ENCODE measurements at regions not wholly inside any gene's neighbourhood (a gene's known extent, or its start where the extent isn't known, plus 50 kb on each side); places are given as distances from the start of the nearest gene placed in this dataset.
"Not testable (repeated sequence)": the region's sequence is repeated elsewhere in the genome, so short reads cannot be mapped to it uniquely, and the experiment has no call there.

DNA sequence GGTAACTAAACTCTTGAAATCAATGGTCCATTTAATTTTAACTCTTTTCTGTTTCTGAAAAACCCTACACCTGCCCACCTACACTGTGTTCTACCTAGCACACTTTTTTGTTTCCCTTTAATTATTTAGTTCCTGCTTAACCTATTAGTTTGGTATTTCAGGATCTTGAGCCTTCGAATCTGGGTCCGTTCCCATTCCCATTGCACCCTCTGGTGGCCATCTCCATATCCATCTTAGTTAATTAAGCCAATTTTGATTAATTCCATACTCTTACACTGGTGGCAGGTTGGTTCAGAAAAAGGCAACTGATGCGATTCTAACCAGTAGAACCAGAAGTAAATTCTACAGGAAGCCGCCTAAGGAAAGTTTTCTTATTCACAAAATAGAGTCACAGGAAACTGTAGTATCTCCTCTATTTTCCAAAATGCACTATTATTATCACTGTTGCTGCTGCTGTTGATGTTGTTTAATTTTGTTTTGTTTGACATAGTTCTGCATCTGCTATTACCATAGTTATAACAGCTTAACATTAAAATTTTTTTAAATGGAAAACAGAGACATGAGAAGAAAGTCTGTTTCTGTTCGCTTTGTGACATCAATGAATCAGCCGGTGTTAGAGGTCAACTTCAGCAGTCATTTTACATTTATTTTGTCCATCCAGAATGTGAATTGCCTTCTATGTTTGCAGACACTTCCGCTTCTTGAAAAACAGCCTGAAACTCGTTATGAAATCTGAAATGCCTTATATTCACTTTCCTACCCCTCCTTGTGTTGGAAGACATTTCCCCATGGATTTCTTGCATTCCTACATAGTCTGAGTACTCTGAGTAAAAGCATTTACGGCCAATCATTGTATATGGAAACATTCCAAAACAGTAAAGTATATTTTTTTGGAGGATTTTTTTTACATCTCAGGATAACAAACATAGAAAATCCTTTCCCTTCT is 115.5 kb upstream of the NCAM2 start:
- no peak for TF ChIP-seq BHLHE40 (IDR thresholded peaks at IDR 0.05; ENCODE audit: borderline replicate concordance)
- TF ChIP-seq CTBP1 (IDR thresholded peaks at IDR 0.05; ENCODE audit: borderline replicate concordance) = no peak
- no peak for TF ChIP-seq FOXM1 (IDR thresholded peaks at IDR 0.05; ENCODE audit: borderline replicate concordance)
- no peak for TF ChIP-seq SP1 (IDR thresholded peaks at IDR 0.05)
- TF ChIP-seq FOXK2 (IDR thresholded peaks at IDR 0.05) = no peak
- TF ChIP-seq, protein P1, sequence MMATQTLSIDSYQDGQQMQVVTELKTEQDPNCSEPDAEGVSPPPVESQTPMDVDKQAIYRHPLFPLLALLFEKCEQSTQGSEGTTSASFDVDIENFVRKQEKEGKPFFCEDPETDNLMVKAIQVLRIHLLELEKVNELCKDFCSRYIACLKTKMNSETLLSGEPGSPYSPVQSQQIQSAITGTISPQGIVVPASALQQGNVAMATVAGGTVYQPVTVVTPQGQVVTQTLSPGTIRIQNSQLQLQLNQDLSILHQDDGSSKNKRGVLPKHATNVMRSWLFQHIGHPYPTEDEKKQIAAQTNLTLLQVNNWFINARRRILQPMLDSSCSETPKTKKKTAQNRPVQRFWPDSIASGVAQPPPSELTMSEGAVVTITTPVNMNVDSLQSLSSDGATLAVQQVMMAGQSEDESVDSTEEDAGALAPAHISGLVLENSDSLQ (IDR thresholded peaks at IDR 0.05) = no peak
- no peak for TF ChIP-seq ELF4 (IDR thresholded peaks at IDR 0.05)
- TF ChIP-seq HDGF (IDR thresholded peaks at IDR 0.05; ENCODE audit: borderline replicate concordance) = no peak
- no peak for TF ChIP-seq NFRKB (IDR thresholded peaks at IDR 0.05)
- TF ChIP-seq TARDBP (IDR thresholded peaks at IDR 0.05) = no peak
- peak; percentile 26 for DNase-seq (ENCODE audit: extremely low spot score)
- CTCF ChIA-PET = no interaction called here
- POLR2A ChIA-PET = no interaction called here

DNA sequence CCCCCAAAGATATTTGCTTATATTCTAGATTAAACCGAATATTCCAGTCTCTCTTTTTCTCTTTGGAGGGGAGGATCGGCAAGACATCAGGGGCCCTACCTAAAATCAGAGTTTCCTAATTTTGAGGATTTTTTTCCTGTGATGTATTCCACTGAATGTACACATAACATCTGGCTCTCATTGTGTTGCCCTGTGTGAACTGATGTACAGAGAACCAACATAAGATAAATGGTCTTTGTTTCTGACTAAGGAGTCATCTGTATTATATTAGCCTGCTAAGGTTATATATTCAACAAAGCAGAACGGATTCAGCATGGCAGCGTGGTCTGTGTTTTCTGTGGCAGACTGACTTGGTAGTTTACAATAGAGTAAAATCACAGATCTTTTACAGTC is 114.8 kb upstream of the NCAM2 start:
- TF ChIP-seq FOXA1 (IDR thresholded peaks at IDR 0.05) (no peak), CTBP1 (IDR thresholded peaks at IDR 0.05; ENCODE audit: borderline replicate concordance) (no peak), ELF4 (IDR thresholded peaks at IDR 0.05) (no peak), TARDBP (IDR thresholded peaks at IDR 0.05) (no peak), BHLHE40 (IDR thresholded peaks at IDR 0.05; ENCODE audit: borderline replicate concordance) (no peak), HDGF (IDR thresholded peaks at IDR 0.05; ENCODE audit: borderline replicate concordance) (no peak), FOXK2 (IDR thresholded peaks at IDR 0.05) (no peak), LEF1 (IDR thresholded peaks at IDR 0.05; ENCODE audit: borderline replicate concordance) (no peak), SUZ12 (IDR thresholded peaks at IDR 0.05) (no peak), SP1 (IDR thresholded peaks at IDR 0.05) (no peak), NFRKB (IDR thresholded peaks at IDR 0.05) (no peak), FOXM1 (IDR thresholded peaks at IDR 0.05; ENCODE audit: borderline replicate concordance) (no peak), L3MBTL2 (conservative IDR thresholded peaks at IDR 0.05) (no peak), ZNF384 (IDR thresholded peaks at IDR 0.05) (no peak), ARNT (IDR thresholded peaks at IDR 0.05) (no peak)
- TF ChIP-seq, protein P1 (IDR thresholded peaks at IDR 0.05) = no peak
- POLR2A ChIA-PET = no interaction called here
- DNase-seq (ENCODE audit: extremely low spot score) = no peak
- CTCF ChIA-PET = no interaction called here

DNA sequence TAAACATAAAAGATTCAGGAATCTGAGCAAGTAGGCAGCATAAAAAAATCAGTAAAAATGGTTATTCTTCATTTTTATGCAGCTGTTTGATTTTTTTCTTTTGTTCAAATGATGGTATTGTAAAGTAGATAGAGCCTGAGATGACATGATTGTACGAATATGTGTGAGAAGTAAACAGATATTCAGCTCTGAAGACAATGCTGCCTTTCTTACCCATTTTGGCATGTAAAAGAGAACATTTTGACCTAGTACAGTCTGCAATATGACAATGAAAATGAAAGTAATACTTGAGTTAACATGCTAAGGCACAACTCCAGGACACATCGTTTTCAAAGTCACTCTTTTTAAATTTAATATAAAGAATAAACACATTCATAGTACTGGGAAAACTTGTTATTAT is 95.7 kb upstream of the NCAM2 start:
- POLR2A ChIA-PET = no interaction called here
- no peak for DNase-seq (ENCODE audit: extremely low spot score)
- TF ChIP-seq FOXA1 (IDR thresholded peaks at IDR 0.05) = no peak
- TF ChIP-seq ELF4 (IDR thresholded peaks at IDR 0.05) = no peak
- no peak for TF ChIP-seq FOXK2 (IDR thresholded peaks at IDR 0.05)
- TF ChIP-seq, protein P1 (IDR thresholded peaks at IDR 0.05) = no peak
- no peak for TF ChIP-seq SP1 (IDR thresholded peaks at IDR 0.05)
- no peak for TF ChIP-seq NFRKB (IDR thresholded peaks at IDR 0.05)
- TF ChIP-seq FOXM1 (IDR thresholded peaks at IDR 0.05; ENCODE audit: borderline replicate concordance) = no peak
- no peak for TF ChIP-seq ZNF384 (IDR thresholded peaks at IDR 0.05)
- no peak for TF ChIP-seq ARNT (IDR thresholded peaks at IDR 0.05)
- TF ChIP-seq L3MBTL2 (conservative IDR thresholded peaks at IDR 0.05) = no peak
- no peak for TF ChIP-seq TARDBP (IDR thresholded peaks at IDR 0.05)
- TF ChIP-seq HDGF (IDR thresholded peaks at IDR 0.05; ENCODE audit: borderline replicate concordance) = no peak
- CTCF ChIA-PET = no interaction called here

DNA sequence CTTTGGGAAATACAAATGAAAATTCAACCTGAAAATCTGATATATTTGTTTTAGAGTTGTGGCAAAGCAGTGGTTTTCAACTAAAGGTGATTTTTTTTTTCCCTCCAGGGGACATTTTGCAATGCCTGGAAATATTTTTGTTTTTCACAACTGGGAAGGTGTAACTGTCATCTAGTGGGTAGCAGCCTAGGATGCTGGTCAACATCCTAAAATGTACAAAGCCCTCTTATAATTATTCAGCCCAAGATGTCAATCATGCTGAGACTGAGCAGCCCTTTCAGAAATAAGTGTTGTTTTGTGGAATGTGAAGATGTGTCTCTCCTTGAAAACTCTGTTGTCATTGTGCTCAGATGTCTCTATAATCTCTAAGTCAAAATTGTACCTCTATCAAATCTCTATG is 95.2 kb upstream of the NCAM2 start:
- DNase-seq (ENCODE audit: extremely low spot score) = no peak
- CTCF ChIA-PET = no interaction called here
- POLR2A ChIA-PET = no interaction called here

DNA sequence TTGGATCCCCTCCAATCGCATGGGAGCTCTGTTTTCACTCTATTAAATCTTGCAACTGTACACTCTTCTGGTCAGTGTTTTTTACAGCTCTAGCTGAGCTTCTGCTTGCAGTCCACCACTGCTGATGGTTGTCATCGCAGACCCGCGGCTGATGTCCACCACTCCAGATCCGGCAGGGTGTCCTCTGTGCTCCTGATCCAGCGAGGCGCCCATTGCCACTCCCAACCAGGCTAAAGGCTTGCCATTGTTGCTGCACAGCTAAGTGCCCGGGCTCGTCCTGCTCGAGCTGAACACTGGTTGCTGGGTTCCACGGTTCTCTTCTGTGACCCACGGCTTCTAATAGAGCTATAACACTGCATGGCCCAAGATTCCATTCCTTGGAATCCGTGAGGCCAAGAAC is 70.7 kb upstream of the NCAM2 start:
- CTCF ChIA-PET = interaction anchor here (0.6 kb wide), 1 partner anchor 127 kb away, joined by 4 read pairs; no protein-coding TSS in a partner anchor
- POLR2A ChIA-PET; DNase-seq (ENCODE audit: extremely low spot score): not testable (repeated sequence)

More for the DNA sequence above, 95.2 kb upstream of the NCAM2 start:
- TF ChIP-seq LEF1 (IDR thresholded peaks at IDR 0.05; ENCODE audit: borderline replicate concordance) (no peak), NFRKB (IDR thresholded peaks at IDR 0.05) (no peak), FOXK2 (IDR thresholded peaks at IDR 0.05) (no peak)

DNA sequence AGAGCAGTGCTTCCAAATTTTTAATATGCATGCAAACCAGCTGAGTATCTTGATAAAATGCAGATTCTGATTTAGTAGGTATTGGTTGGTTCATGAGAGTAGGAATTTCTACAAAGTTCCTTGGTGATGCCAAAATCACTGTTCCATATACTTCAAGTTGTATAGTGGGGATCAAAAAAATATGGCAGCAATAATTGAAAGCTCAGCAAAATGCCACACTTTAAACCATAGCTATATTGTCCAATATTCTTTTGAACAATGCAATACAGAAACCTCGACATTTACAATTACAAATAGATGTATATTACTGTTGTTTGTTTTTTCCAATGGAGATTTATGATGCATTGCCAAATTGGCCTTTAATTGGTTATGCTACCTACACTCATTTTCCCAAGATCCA is 55.7 kb upstream of the NCAM2 start:
- TF ChIP-seq, protein P1 (IDR thresholded peaks at IDR 0.05) = no peak
- TF ChIP-seq SUZ12 (IDR thresholded peaks at IDR 0.05) = no peak
- TF ChIP-seq HDGF (IDR thresholded peaks at IDR 0.05; ENCODE audit: borderline replicate concordance) = no peak
- no peak for TF ChIP-seq TARDBP (IDR thresholded peaks at IDR 0.05)
- TF ChIP-seq L3MBTL2 (conservative IDR thresholded peaks at IDR 0.05) = no peak
- no peak for TF ChIP-seq BHLHE40 (IDR thresholded peaks at IDR 0.05; ENCODE audit: borderline replicate concordance)
- TF ChIP-seq CTBP1 (IDR thresholded peaks at IDR 0.05; ENCODE audit: borderline replicate concordance) = no peak
- no peak for TF ChIP-seq LEF1 (IDR thresholded peaks at IDR 0.05; ENCODE audit: borderline replicate concordance)
- TF ChIP-seq FOXM1 (IDR thresholded peaks at IDR 0.05; ENCODE audit: borderline replicate concordance) = no peak
- TF ChIP-seq FOXA1 (IDR thresholded peaks at IDR 0.05) = no peak
- no peak for TF ChIP-seq NFRKB (IDR thresholded peaks at IDR 0.05)
- TF ChIP-seq ZNF384 (IDR thresholded peaks at IDR 0.05) = no peak
- ChIA-PET CTCF (interaction anchor here (0.6 kb wide), 1 partner anchor 35 kb away, joined by 4 read pairs; no protein-coding TSS in a partner anchor), POLR2A (no interaction called here)
- DNase-seq (ENCODE audit: extremely low spot score) = no peak

Data from HEK293T (cell line).